ENCODE measurements at regions not wholly inside any gene's neighbourhood (a gene's known extent, or its start where the extent isn't known, plus 50 kb on each side); places are given as distances from the start of the nearest gene placed in this dataset.
"Not testable (repeated sequence)": the region's sequence is repeated elsewhere in the genome, so short reads cannot be mapped to it uniquely, and the experiment has no call there.

DNA sequence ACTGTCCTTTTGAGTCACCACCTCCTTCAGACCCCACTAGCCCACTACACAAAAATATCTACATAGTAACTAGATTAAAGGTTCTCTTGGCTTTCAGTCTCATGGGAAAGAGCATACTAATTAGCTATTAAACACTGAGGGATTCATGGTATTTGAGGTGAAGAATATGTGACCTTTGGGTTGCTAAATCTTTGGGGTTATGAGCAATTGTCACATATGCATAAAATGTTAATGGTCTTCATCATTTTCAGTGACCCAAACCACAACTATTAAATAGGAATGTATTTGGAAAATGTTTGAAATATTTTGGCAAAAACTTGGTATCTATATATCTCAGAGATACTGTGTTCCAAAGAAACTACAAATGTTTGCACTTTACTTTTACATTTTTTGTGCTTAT, 365.1 kb downstream of the MAGEB5 start:
- peak; percentile 86 for DNase-seq

DNA sequence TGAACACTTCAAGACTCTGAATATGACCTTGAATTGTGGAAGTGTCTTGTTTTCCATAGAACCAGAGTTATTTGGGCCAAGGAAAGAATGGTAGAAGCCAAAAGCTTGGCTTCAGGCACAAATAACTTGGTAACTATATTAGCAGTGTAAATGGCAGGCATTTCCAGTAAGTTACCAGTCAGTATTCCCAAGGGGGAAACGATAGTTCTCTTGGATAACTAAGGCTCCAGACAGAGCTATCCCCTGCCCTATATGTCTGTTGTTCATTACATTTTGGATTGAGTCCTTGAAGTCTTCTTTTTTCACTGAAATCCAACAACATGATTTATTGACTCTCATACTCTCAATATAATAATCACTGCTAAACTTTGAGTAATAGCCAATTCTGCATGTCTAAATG, 364.1 kb downstream of the MAGEB5 start:
- peak; percentile 59 for DNase-seq

DNA sequence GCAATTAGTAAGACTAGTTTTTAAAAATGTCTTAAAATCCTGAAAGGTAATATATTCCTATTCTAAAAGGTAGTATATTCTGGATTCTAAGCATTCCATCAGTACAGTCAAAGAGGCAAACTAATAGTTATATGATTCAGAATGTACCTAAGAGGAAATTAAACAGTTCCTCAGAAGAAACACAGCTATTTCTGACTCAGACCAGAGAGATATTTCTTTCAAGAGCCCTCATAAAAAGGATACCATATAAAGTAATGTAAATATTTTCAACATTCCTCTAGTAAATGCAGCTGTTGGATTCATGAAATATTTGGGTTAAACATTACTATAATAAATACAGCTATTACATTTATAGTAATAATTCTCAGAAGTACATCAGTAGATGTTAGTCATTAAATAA, 358.3 kb downstream of the MAGEB5 start:
- DNase-seq, result peak; percentile 61

DNA sequence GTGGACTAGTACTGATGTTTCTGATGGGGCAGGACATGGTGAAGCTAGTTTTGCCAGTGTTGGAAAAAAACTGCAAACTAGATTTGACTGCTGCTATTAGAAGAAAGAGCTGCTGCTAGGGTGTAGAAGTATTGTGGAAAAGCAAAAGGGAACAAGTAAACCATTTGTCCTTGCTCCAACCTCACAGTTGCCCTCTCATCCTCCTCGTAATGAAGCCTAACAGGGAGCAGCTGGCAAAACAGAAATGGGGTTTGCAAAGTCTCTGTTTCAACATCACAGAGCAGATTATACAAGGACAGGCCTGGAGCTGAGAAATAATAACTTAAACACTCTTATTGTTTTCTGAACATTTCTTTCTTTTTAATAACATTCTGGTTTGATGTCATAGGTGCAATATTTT, 346.2 kb downstream of the MAGEB5 start:
- DNase-seq, result no peak

DNA sequence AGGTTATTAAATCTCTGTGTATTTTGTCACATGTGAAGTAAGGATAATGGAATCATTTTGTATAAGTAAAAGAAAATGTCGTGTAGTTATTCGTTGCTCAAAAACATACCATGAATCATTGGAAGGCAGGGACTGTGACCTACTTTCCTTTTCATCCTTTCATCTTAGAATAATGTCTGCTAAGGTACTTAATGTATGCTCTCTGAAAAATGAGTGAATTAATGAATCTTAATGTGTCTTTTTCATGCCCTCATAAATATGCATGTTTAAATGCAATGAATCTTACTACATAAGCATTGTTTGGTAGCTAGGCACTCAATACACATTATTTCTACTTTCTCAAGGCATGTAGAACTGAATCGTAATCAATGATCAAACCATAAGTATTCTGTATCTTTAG, 343.9 kb downstream of the MAGEB5 start:
- DNase-seq, result no peak

DNA sequence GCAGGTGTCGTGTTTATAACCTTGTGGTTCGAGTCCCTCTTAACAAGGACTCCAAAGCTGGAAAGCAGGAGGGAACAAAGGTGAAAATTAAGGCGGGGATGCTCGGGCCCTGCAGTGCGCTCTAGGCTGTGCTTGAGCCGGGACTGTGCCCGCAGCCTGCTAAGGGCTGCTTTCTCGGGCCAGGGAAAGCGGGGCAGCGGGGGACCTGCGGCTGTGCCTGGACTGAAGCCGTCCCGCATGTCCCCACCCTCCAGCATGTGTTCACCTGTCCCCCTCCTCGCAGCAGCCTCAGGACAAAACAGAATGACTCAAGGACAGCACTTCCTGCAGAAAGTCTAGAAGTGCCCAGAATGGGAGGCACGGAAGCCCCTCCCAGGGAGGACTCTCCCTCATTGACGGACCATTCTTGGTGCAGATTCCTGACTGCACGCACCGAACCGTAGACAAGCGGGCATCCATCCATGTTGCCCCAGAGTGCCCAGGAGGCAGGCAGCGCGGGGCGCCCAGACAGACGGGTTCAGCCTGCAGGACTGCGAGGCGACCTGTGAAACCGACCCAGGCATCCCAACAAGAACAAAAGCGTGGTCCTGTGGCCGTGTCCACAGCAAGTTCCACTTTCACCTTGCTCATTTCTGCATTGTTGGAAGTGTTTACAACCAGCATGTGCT, 342.9 kb downstream of the MAGEB5 start:
- no peak for DNase-seq

DNA sequence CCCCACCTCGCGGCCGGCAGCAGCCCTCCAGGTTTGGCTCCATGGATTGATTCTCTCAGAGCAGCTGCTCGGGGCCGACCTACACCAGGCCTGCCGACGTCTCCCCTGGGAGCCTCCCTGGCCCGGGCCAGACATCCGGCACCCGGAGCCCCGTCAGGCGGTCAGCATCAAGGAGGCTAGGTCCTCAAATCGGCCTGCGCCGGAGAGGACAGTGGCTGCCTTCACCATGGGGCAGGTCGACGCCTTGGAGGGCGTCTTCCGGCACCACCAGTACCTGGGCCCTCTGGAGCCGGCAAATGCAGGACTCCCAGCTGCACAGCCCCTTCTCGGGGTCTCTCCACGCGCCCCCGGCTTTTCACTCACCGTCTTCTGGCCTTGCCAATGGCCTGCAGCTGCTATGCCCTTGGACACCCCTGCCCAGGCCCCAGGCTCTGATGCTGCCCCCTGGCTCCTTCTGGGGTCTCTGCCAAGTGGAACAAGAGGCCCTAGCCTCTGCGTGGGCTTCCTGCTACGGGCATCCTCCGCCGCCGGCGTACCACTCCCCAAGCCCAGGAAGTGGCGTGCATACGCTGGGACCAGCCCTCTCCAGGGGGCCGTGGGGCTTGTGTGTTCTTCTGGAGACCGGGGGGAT, 341.8 kb downstream of the MAGEB5 start:
- no peak for DNase-seq

DNA sequence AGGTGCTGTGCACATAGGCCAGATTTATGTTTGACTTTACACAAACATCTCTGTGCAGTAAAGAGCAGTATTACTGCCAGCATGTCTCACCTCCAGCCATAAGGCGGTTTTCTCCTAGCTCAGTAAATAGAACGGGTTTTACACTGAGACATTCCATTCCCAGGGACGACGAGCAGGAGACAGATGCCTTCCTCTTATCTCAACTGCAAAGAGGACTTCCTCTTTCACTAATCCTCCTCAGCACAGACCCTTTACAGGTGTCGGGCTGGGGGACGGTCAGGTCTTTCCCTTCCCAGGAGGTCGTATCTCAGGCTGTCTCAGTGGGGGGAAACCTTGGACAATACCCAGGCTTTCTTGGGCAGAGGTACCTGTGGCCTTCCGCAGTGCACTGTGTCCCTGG, 309.8 kb downstream of the MAGEB5 start:
- not testable (repeated sequence) for DNase-seq

DNA sequence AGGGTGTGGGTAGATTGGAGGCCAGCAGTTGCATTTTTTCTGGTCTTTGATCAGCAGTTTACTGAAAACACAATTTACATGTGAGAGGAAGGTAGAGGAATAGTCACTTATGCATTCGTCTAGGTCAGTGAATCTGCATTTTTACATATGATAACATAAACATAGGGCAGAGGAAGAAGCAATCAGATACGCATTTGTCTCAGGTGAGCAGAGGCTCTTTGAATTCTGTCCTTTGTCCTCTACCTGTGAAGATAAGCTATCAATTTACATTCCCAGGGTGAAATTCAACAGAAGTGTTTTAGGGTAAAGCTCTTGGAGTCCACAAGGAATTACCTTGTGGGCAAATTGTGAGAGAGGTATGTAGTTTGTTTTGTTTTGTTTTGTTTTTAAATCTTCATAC, 306.5 kb downstream of the MAGEB5 start:
- no peak for DNase-seq

DNA sequence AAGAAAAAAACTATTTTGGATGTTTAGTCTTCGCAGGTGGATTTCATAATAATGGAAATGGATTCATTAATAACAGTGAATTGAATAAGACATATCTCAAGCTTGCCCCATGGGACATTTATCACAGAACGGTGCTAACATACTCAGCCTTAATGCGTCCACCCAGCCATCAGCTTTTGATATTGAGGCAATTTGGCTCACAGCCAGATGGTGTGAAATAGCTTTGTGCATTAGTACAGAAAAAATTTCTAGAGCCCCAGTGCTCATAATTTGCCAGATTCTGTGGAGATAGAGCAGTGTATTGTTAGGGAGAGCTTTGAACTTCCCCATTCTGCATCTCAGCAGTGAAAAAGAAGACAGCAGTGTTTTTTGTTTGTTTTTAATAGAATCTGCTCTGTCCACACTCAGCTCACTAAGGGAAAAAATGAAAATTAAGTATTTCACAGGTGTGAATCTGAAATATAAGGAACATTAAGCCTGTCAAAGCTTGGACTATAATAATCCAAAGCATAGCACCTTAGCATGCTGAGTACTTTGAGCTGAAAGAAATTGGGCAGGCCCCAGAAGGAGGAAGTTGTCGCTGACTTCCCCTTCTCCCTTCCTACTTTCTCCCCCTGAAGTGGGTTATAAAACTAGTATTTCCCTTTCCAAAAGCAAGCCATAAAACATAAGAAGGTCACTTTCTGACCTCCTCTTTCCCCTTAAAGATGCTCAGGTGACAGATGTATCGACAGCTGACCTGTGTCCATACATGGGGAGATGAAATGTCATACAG, 295.8 kb downstream of the MAGEB5 start:
- DNase-seq, result no peak

DNA sequence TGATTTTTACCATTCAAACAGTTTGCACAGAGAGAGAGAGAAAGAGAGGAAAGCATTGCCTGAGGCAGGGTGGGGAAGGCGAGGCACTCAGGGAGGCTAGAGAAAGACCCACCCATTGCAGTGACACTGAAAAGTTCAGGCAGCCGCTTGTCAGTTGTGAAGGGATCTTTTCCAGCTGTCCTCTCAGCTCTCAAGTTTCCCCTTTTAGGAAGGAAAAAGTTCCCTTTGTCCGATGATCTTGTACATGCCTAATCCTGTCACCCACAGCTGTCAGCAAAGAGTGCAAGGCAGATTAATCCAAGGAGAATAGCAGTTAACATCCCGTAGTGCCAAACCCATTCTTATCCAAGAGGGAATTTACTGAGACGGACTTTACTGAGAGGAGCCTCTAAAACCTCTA, 255.0 kb downstream of the MAGEB5 start:
- DNase-seq, result no peak

DNA sequence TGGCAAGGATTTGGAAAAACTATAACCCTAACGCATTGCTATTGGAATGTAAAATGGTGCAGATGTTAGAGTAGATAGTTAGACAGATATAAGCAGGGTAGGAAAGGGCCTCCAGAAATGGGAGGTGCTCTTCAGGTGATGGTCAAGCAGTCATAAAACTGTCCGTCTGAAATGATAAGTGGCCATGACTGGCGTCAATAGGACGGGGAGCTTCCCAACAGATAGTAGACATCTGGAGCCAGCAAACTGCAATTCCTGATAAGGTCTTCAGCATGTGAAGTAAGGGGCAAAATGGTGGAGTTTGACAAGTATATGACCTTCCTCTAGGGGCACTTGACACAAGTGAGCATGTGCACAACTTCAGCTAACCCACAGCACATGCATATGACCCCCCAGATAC, 250.4 kb downstream of the MAGEB5 start:
- no peak for DNase-seq

DNA sequence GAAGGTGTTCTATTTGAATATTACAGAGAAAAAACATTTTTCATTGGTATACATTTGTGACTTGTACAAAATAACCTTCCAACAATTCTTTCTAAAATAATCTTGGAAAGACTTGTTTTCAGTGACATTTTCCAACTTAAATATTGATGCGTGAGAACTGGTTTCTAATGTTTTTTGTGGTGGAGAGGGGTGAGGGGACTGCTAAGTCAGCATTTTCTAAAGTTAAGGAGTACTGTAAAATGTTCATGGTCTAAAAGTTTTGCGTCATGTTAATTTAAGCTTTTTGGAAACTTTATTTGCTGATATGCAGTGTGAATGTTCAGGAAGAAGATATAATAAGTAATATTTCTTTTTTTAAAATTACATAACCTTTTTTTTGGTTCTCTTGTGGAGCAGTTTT, 229.3 kb downstream of the MAGEB5 start:
- no peak for DNase-seq

DNA sequence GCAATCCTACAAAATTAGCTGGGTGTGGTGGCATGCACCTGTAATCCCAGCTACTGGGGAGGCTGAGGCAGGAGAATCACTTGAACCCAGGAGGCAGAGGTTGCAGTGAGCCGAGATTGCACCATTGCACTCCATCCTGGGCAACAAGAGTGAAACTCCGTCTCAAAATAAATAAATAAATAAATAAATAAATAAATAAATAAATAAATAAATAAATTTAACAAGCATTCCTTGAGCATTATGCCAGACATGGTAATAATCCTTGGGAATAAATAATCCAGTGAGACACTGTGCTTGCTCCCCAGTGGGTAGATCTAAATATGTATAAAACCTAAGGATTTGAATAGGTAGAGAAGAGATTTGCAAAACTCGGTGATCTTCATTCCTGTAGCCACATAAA, 228.4 kb downstream of the MAGEB5 start:
- not testable (repeated sequence) for DNase-seq

DNA sequence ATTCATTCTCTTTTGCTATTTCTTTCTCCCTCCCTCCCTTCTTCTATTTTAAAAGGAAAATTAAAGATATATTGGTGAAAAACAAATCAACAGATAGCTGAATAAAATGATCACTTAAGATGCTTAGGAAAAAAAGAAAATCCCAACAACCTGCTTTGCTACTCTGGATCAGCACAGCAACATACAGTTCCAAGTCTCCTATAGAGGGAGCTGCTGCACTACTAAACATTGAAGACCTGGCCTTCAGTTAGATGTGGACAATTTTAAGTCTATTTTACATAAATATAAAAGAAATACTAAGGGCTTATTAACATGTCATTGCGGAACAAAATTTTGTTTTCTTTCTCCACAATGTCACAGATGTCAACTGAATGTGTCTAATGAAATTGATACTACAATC, 226.4 kb downstream of the MAGEB5 start:
- DNase-seq, result peak; percentile 16

DNA sequence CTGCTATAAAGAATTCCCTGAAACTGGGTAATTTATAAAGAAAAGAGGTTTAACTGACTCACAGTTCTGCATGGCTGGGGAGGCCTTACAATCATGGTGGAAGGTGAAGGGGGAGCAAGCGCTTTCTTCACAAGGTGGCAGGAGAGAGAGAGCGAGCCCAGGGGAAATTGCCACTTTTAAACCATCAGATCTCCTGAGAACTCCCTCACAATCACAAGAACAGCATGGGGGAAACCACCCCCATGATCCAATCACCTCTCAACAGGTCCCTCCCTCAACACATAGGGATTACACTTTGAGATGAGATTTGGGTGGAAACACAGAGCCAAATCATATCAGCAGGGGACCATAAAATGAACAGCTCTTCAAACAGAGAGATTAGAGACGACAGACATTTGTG, 198.6 kb downstream of the MAGEB5 start:
- no peak for DNase-seq

DNA sequence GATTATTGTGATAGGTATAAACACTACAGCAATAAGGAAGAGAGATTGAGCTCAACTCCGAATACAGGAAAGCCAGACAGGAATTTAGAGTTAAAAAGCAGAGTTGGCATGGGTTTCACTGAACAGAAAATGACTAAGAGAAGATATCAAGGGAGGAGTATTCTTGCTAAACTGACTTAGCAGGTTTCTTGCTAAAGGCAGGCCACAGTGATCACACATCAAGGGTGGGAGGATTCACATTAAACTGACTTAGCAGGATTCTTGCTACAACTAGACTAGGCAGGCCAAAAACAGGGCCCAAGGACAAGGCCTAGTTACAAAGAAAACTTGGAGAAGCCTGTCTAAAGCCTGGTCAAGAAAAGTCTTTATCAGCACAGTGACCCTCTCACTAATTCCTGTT, 195.1 kb downstream of the MAGEB5 start:
- DNase-seq, result no peak

DNA sequence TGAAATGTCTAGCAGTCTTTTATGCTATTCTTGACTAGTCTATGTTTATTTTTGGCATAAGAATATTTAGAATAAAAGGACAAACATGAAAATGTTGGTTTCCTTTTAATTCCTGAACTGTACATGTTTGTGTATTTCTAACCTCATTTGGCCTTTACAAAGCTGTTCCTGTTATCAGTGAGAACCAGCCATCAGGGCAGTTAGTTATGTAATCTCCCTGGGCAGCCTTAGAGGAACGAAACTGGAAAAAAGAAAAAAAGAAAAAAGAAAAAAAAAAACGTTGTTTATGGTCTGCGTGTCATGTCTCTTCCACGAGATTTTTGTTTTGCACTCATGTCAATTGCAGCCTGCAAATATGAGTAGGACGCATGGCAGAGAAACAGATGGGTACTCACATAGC, 193.7 kb downstream of the MAGEB5 start:
- no peak for DNase-seq

DNA sequence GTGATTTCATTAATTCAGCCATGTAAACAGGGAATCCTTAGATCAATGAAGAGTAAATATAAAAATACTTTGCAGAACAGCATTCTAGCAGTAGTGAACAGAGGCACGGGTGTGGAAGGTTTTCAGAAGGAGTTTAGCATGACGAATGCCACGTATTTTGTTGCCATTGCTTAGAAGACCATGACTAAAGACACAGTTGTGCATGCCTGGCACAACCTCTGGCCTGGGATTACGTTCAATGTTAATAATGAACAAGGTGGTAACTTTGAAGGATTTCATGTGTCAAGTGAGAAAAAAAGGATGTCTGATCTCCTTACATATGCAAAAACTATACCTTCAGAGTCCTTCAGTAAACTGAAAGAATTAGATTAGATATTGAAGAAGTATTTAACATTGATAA, 171.9 kb downstream of the MAGEB5 start:
- DNase-seq, result no peak

DNA sequence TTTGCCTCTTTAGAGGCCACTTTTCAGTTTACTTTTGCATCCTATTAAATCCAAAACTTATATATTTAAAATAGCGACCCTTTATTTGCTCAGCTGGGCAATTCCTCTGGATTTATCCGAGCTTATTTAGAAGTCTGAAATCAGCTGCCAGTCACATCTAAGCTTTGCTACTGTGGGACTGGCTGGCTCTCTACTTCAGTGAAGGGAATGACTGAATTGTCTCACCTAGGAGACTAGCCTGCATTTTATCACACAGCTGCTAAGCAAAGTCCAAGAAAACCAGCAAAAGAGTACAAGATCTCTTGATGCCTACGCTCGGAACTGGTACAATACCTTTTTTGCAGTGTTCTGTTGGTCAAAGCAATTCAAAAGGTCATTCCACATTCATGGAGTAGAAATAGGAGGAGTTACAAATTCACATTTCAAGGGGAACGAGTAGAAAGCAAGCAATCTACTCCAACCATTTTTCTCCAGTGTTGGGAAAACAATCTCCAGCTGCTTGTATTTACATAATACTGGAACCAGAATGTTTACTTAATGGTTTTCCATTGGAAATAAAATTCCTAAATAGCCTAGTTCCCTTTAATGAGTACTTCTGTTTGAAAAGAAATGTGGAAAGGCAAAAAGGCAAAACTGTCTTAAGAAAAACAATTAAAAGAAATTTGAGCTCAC, 160.2 kb downstream of the MAGEB5 start:
- no peak for DNase-seq

DNA sequence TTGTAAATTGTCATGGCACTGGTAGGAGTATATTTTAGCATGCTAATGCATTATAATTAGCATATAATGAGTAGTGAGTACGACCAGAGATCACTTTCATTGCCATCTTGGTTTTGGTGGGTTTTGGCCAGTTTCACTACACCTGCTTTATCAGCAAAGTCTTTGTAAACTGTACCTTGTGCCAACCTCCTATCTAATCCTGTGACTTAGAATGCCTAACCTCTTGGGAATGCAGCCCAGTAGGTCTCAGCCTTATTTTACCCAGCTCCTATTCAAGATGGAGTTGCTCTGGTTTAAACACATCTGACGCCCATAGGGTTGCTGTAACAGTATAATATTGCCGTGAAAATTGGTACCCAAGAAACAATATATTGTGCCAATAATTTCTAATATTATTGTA, 159.4 kb downstream of the MAGEB5 start:
- DNase-seq, result no peak

DNA sequence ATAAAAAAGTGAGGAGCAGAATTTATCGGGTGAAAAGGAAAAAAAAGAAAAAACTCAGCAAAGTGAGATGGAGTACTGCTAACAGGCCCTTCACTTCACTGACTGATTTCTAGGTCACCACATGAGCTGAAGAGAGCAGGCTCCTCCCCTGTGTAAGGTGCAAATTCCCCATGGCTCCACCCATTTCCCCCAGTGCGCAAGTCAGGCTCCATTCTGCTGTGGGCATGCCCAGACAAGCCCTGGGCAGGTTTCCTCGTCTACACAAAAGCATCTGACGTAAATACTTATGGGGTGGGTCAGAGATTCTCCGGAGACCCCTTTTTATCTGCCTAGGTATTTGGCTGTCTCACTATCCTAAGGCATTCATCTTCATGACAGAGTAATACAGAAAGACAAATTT, 157.9 kb downstream of the MAGEB5 start:
- no peak for DNase-seq

DNA sequence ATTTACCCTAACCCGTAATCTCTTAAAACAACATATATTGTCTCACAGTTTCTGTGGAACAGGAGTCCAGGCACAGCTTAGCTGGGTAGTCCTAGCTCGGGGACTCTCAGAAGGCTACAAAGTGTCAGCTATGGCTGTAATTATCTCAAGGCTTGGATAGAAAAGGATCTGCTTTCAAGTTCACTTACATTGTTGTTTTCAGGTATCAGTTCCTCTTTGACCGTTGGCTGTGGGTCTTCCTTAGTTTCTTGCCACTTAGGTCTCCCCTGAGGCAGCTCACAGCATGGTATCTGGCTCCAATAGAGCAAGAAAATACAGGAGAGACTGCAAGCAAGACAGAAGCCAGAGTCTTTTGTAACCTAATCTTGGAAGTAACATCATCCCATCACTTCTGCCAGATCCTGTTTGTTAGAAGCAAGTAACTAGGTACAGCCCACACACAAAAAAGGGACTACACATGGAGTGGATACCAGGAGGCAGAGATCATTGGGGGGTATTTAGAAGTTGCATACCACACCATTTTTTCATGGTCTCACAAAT, 137.0 kb downstream of the MAGEB5 start:
- DNase-seq, result no peak

DNA sequence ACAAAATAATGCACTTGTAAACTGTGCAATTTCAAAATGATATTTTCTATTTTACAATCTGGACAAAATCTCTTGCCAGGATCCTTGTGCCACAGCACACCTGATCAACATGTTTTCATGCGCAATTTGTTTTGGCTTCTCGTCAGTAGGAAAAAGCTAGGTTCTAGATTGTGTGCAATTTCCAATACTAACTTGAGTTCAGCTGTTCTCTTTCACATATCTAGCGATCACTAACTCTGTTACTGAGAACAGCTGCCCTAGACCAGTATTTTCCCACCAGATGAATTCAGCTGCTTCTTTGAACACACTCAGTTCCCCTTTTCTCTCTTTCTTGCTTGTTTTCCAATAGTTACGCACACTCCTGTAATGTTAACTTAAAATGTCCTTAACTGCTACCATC, 131.2 kb downstream of the MAGEB5 start:
- no peak for DNase-seq

Measured in fibroblast of skin of right biceps (primary cell).